H9 (cell line): ENCODE measurements at regions not wholly inside any gene's neighbourhood (a gene's known extent, or its start where the extent isn't known, plus 50 kb on each side); places are given as distances from the start of the nearest gene placed in this dataset.

Source experiments
- DNase-seq: peaks from one replicate; pipeline ENCODE4 v3.0.0-alpha.2; 2017
- H2AFZ ChIP-seq: one replicate; pipeline ENCODE4 v1.6.1; 2013; ENCODE audit warnings: mild to moderate bottlenecking, low read length, control low read depth, moderate library complexity
- H2AK5ac ChIP-seq: 2 replicates; pipeline ENCODE4 v1.6.1; 2013; ENCODE audit warnings: low read length, control low read depth, mixed read lengths; ENCODE audit not compliant: insufficient read length
- H2BK120ac ChIP-seq: one replicate; pipeline ENCODE4 v1.6.1; 2013; ENCODE audit warnings: low read depth, mild to moderate bottlenecking, low read length, control low read depth, inconsistent platforms; ENCODE audit not compliant: poor library complexity, severe bottlenecking
- H2BK12ac ChIP-seq: 2 replicates; pipeline ENCODE4 v1.6.1; 2013; ENCODE audit warnings: low read length, control low read depth, mixed read lengths, low read depth; ENCODE audit not compliant: insufficient read length
- H2BK15ac ChIP-seq: 2 replicates; pipeline ENCODE4 v1.6.1; 2013; ENCODE audit warnings: low read depth, low read length, control low read depth
- H2BK20ac ChIP-seq: one replicate; pipeline ENCODE4 v1.6.1; 2013; ENCODE audit warnings: low read depth, mild to moderate bottlenecking, low read length, control low read depth, inconsistent platforms; ENCODE audit not compliant: poor library complexity, severe bottlenecking
- H2BK5ac ChIP-seq: 2 replicates; pipeline ENCODE4 v1.6.1; 2013; ENCODE audit warnings: low read length, control low read depth, mixed read lengths; ENCODE audit not compliant: insufficient read length
- H3K14ac ChIP-seq: 2 replicates; pipeline ENCODE4 v1.6.1; 2013; ENCODE audit warnings: low read length, control low read depth; ENCODE audit not compliant: insufficient read depth
- H3K18ac ChIP-seq: 2 replicates; pipeline ENCODE4 v1.6.1; 2013; ENCODE audit warnings: low read depth, mild to moderate bottlenecking, mixed read lengths, low read length, control low read depth; ENCODE audit not compliant: insufficient read length
- H3K23ac ChIP-seq: 2 replicates; pipeline ENCODE4 v1.6.1; 2013; ENCODE audit warnings: low read length, control low read depth, mixed read lengths, low read depth; ENCODE audit not compliant: insufficient read length
- H3K23me2 ChIP-seq: 2 replicates; pipeline ENCODE4 v1.6.1; 2013; ENCODE audit warnings: low read depth, mild to moderate bottlenecking, mixed read lengths, low read length, control low read depth; ENCODE audit not compliant: insufficient read length, poor library complexity, severe bottlenecking
- H3K27ac ChIP-seq: 2 replicates; pipeline ENCODE4 v1.5.1; 2013; ENCODE audit warnings: low read length, control low read depth, mixed read lengths, low read depth; ENCODE audit not compliant: insufficient read length
- H3K27me3 ChIP-seq: 2 replicates; pipeline ENCODE4 v1.6.1; 2013; ENCODE audit warnings: low read length, control low read depth, inconsistent platforms; ENCODE audit not compliant: insufficient read depth
- H3K4ac ChIP-seq: 2 replicates; pipeline ENCODE4 v1.6.1; 2013; ENCODE audit warnings: low read depth, mild to moderate bottlenecking, control low read depth, inconsistent platforms, low read length, moderate library complexity
- H3K4me1 ChIP-seq: 2 replicates; pipeline ENCODE4 v1.6.1; 2013; ENCODE audit warnings: low read length, control low read depth, inconsistent platforms; ENCODE audit not compliant: insufficient read depth
- H3K4me2 ChIP-seq: 2 replicates; pipeline ENCODE4 v1.6.1; 2013; ENCODE audit warnings: low read length, control low read depth, mixed read lengths; ENCODE audit not compliant: insufficient read length, insufficient read depth
- H3K56ac ChIP-seq: 2 replicates; pipeline ENCODE4 v1.6.1; 2013; ENCODE audit warnings: low read depth, mild to moderate bottlenecking, mixed read lengths, low read length, control low read depth; ENCODE audit not compliant: insufficient read length
- H3K79me1 ChIP-seq: 2 replicates; pipeline ENCODE4 v1.6.1; 2013; ENCODE audit warnings: low read depth, mild to moderate bottlenecking, moderate library complexity, low read length, control low read depth, inconsistent platforms; ENCODE audit not compliant: insufficient read depth, poor library complexity, severe bottlenecking
- H3K79me2 ChIP-seq: 2 replicates; pipeline ENCODE4 v1.6.1; 2013; ENCODE audit warnings: low read length, control low read depth, inconsistent platforms; ENCODE audit not compliant: insufficient read depth
- H3K9ac ChIP-seq: 2 replicates; pipeline ENCODE4 v1.6.1; 2013; ENCODE audit warnings: low read length, control low read depth, mixed read lengths; ENCODE audit not compliant: insufficient read length; ENCODE audit errors: extremely low read depth
- H3K9me3 ChIP-seq: one replicate; pipeline ENCODE4 v1.6.1; 2013; ENCODE audit warnings: low read depth, low read length, inconsistent platforms; ENCODE audit not compliant: control insufficient read depth
- H3T11ph ChIP-seq: one replicate; pipeline ENCODE4 v1.6.1; 2013; ENCODE audit warnings: mild to moderate bottlenecking, low read length, control low read depth, inconsistent platforms
- H4K20me1 ChIP-seq: one replicate; pipeline ENCODE4 v1.6.1; 2013; ENCODE audit not compliant: control insufficient read depth, insufficient read length, insufficient read depth
- H4K5ac ChIP-seq: 2 replicates; pipeline ENCODE4 v1.6.1; 2013; ENCODE audit warnings: low read depth, mild to moderate bottlenecking, mixed read lengths, low read length, control low read depth; ENCODE audit not compliant: insufficient read length
- H4K8ac ChIP-seq: replicated peaks from 2 replicates; pipeline ENCODE4 v1.6.1; 2013; ENCODE audit warnings: low read length, control low read depth, mixed read lengths, low read depth; ENCODE audit not compliant: insufficient read length
- H4K91ac ChIP-seq: 2 replicates; pipeline ENCODE4 v1.6.1; 2013; ENCODE audit warnings: low read depth, mild to moderate bottlenecking, moderate library complexity, mixed read lengths, low read length, control low read depth; ENCODE audit not compliant: insufficient read length
- H3K27ac Mint-ChIP-seq, 3 experiments: 2 replicates in 2 of 3; 3 replicates in 1 of 3; pipeline ENCODE4 v1.8.0; 2020 to 2021; ENCODE audit warnings: mixed read lengths in 3 of 3, mild to moderate bottlenecking in 1 of 3, moderate library complexity in 1 of 3
- H3K27me3 Mint-ChIP-seq: 2 replicates; pipeline ENCODE4 v1.8.0; 2021; ENCODE audit warnings: low read depth, mild to moderate bottlenecking, moderate library complexity, mixed read lengths
- H3K36me3 Mint-ChIP-seq, 3 experiments: 2 replicates in 2 of 3; 3 replicates in 1 of 3; pipeline ENCODE4 v1.8.0; 2020 to 2021; ENCODE audit warnings: low read depth in 3 of 3, mixed read lengths in 3 of 3; ENCODE audit not compliant: insufficient read depth in 1 of 3
- H3K4me1 Mint-ChIP-seq, 2 experiments: 2 replicates each; pipeline ENCODE4 v1.8.0; 2020; ENCODE audit warnings: mixed read lengths in 2 of 2
- H3K4me3 Mint-ChIP-seq, 2 experiments: 2 replicates in 1 of 2; 3 replicates in 1 of 2; pipeline ENCODE4 v1.8.0; 2020 to 2021; ENCODE audit warnings: mild to moderate bottlenecking in 2 of 2, mixed read lengths in 2 of 2, moderate library complexity in 1 of 2
- H3K9me3 Mint-ChIP-seq, 2 experiments: 2 replicates in 1 of 2; 3 replicates in 1 of 2; pipeline ENCODE4 v1.8.0; 2020; ENCODE audit warnings: mild to moderate bottlenecking in 2 of 2, mixed read lengths in 2 of 2, moderate library complexity in 1 of 2
- CTCF ChIP-seq: fragments of 200-600 bp; sonication (generic); conservative IDR thresholded peaks from 3 replicates; pipeline ENCODE4 v1.8.0; 2021; ENCODE audit warnings: antibody characterized with exemption, mild to moderate bottlenecking
- WGBS: extraction: QIAGEN DNeasy Blood & Tissue Kit; methylation state at CpG from one replicate; pipeline ENCODE4 v1.1.7; 2013; ENCODE audit warnings: missing lambda C conversion rate, low lambda C conversion rate, mixed read lengths; ENCODE audit not compliant: insufficient read length; ENCODE audit errors: extremely low coverage; 5-methylcytosine and 5-hydroxymethylcytosine counted together

GRCh38 chr3:43199645-43200306, 86.6 kb upstream of the SNRK start:
- no peaks in the 10 kb centered on the region for H3K9me3 ChIP-seq
- no peak overlapping the region for H3K14ac ChIP-seq
- no peak overlapping the region for H4K8ac ChIP-seq
- H4K5ac ChIP-seq: no peak overlapping the region
- no peak overlapping the region for H2AK5ac ChIP-seq
- no peak for DNase-seq
- no peak overlapping the region for H3K18ac ChIP-seq
- H3K4me1 ChIP-seq: no peaks in the 10 kb centered on the region
- H3K79me2 ChIP-seq: no peaks in the 10 kb centered on the region
- no peak for TF ChIP-seq CTCF
- H2AFZ ChIP-seq: no peak overlapping the region
- Mint-ChIP-seq H3K4me3 (no peak overlapping the region), H3K4me1 (0 out of 4 replicates have a peak, but pooled peaks cover 0 to 3% of the 10 kb centered on the region in 2 experiments), H3K36me3 (no peaks in the 10 kb centered on the region), H3K9me3 (no peaks in the 10 kb centered on the region), H3K27me3 (peaks cover 16% of the 10 kb centered on the region), H3K27ac (no peak overlapping the region)
- no peak overlapping the region for H2BK20ac ChIP-seq
- H4K91ac ChIP-seq: no peak overlapping the region
- no CpG with 5 or more reads among the region's 3 CpGs for WGBS
- no peaks in the 10 kb centered on the region for H3K79me1 ChIP-seq
- no peaks in the 10 kb centered on the region for H3K27me3 ChIP-seq
- no peak overlapping the region for H3K56ac ChIP-seq
- no peak overlapping the region for H3K4me2 ChIP-seq
- H3K4ac ChIP-seq: no peak overlapping the region
- no peak overlapping the region for H3T11ph ChIP-seq
- H3K23ac ChIP-seq: no peak overlapping the region
- no peak overlapping the region for H2BK12ac ChIP-seq
- H3K23me2 ChIP-seq: no peaks in the 10 kb centered on the region
- H4K20me1 ChIP-seq: no peaks in the 10 kb centered on the region
- no peak overlapping the region for H2BK5ac ChIP-seq
- H2BK15ac ChIP-seq: no peak overlapping the region
- H2BK120ac ChIP-seq: no peak overlapping the region
- no peak overlapping the region for H3K9ac ChIP-seq
- H3K27ac ChIP-seq: no peak overlapping the region
